PC-3 (cell line): ENCODE measurements at regions not wholly inside any gene's neighbourhood (a gene's known extent, or its start where the extent isn't known, plus 50 kb on each side); places are given as distances from the start of the nearest gene placed in this dataset.

Experiments
- ATAC-seq: fragments of 200-7000 bp; cut with Tn5 transposase; 2 replicates; pipeline ENCODE4 v1.9.1; 2020; ENCODE audit warnings: mild to moderate bottlenecking, moderate library complexity
- BruUV-seq: library from RNA; stranded (reverse); fragments of 400-500 nt; replicated peaks from 2 replicates; lab custom pipeline; 2021; lab: Mats Ljungman, UMichigan
- CTCF ChIA-PET: fragments of 300-600 bp; sonication (Branson Sonifier 250); formaldehyde crosslinking; loops from one replicate; lab custom pipeline; 2022; ENCODE audit warnings: antibody characterized with exemption; lab: Charles Lee
- POLR2A ChIA-PET: fragments of 300-600 bp; sonication (Branson Sonifier 250); formaldehyde crosslinking; loops from one replicate; lab custom pipeline; 2022; ENCODE audit warnings: antibody characterized with exemption; ENCODE audit not compliant: unreplicated experiment; lab: Charles Lee
- DNase-seq: peaks from one replicate; pipeline ENCODE4 v3.0.0-alpha.2; 2015
- H2AFZ ChIP-seq: fragments of 300-600 bp; sonication (generic); 2 replicates; pipeline ENCODE4 v1.6.0; 2016; ENCODE audit warnings: antibody characterized with exemption, low read length
- H3F3A ChIP-seq: fragments of 300-600 bp; sonication (generic); one replicate; pipeline ENCODE4 v1.6.0; 2017; ENCODE audit warnings: antibody characterized with exemption, low read length, control low read depth, mild to moderate bottlenecking; ENCODE audit not compliant: unreplicated experiment
- H3K27ac ChIP-seq: fragments of 300-600 bp; sonication (generic); 2 replicates; pipeline ENCODE4 v1.5.1; 2016; ENCODE audit warnings: mild to moderate bottlenecking, low read length
- H3K27me3 ChIP-seq: fragments of 300-600 bp; sonication (generic); 2 replicates; pipeline ENCODE4 v1.6.1; 2016; ENCODE audit warnings: low read length, mixed read lengths
- H3K36me3 ChIP-seq: fragments of 300-600 bp; sonication (generic); 2 replicates; pipeline ENCODE4 v1.6.1; 2016; ENCODE audit warnings: low read depth, mixed run types, low read length, mixed read lengths
- H3K4me1 ChIP-seq: fragments of 300-600 bp; sonication (generic); 2 replicates; pipeline ENCODE4 v1.5.1; 2016; ENCODE audit warnings: low read length; ENCODE audit not compliant: insufficient read depth
- H3K4me2 ChIP-seq: fragments of 300-600 bp; sonication (generic); 2 replicates; pipeline ENCODE4 v1.6.0; 2016; ENCODE audit warnings: low read length
- H3K4me3 ChIP-seq: fragments of 300-600 bp; sonication (generic); 2 replicates; pipeline ENCODE4 v1.5.1; 2016; ENCODE audit warnings: mild to moderate bottlenecking, low read length, mixed read lengths
- H3K79me2 ChIP-seq: fragments of 300-600 bp; sonication (generic); 2 replicates; pipeline ENCODE4 v1.6.1; 2017; ENCODE audit warnings: low read length, mixed read lengths
- H3K9ac ChIP-seq: fragments of 300-600 bp; sonication (generic); 2 replicates; pipeline ENCODE4 v1.6.0; 2016; ENCODE audit warnings: mild to moderate bottlenecking, low read length
- H3K9me2 ChIP-seq: fragments of 300-600 bp; sonication (generic); replicated peaks from 2 replicates; pipeline ENCODE4 v1.6.1; 2016; ENCODE audit warnings: mixed run types, low read length, mixed read lengths
- H3K9me3 ChIP-seq: fragments of 300-600 bp; sonication (generic); 2 replicates; pipeline ENCODE4 v1.6.1; 2016; ENCODE audit warnings: low read length, mixed read lengths
- H4K20me1 ChIP-seq: fragments of 300-600 bp; sonication (generic); 2 replicates; pipeline ENCODE4 v1.6.1; 2016; ENCODE audit warnings: low read length, mixed read lengths
- EZH2 ChIP-seq: fragments of 300-600 bp; sonication (generic); IDR thresholded peaks from one replicate; pipeline ENCODE4 v1.6.1; 2017; ENCODE audit warnings: antibody characterized with exemption, mild to moderate bottlenecking, low read length; ENCODE audit not compliant: unreplicated experiment
- EZH2phosphoT487 ChIP-seq: fragments of 300-600 bp; sonication (generic); IDR thresholded peaks from 2 replicates; pipeline ENCODE4 v1.6.1; 2018; ENCODE audit warnings: mild to moderate bottlenecking, antibody characterized with exemption, low read length, borderline replicate concordance
- intact Hi-C: fragments of 100-400 bp; cut with micrococcal nuclease; formaldehyde crosslinking; loops from 2 replicates; pipeline ENCODE4 v1.9.0; 2023
- TF ChIP-seq, protein P1 (sequence below): fragments of 300-600 bp; sonication (generic); conservative IDR thresholded peaks from 2 replicates; pipeline ENCODE4 v1.5.1; 2017; ENCODE audit warnings: antibody characterized with exemption, low read depth, mild to moderate bottlenecking, low read length

DNA sequence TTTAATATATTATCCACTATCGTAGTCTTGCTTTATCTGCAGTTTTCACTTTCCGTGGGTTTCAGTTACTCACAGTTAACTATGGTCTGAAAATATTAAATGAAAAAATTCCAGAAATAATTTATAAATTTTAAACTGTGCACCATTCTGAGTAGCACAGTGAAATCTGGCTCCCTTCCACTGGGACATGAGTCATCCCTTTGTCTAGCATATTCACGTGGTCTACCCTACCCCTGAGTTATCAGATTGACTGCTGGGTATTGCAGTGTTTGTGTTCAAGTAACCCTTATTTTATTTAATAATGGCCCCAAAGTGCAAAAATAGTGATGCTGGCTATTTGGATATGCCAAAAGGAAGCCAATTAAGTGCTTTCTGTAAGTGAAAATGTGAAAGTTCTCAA lies 539.5 kb upstream of the AGTR1 start:
- no peaks in the 10 kb centered on the region for H4K20me1 ChIP-seq
- CTCF ChIA-PET, result no interaction called here
- H3F3A ChIP-seq, result no peaks in the 10 kb centered on the region
- POLR2A ChIA-PET, result no interaction called here
- H3K9me2 ChIP-seq, result 0 out of 2 replicates have a peak, but pooled peaks cover 3% of the 10 kb centered on the region
- H3K9ac ChIP-seq, result no peak overlapping the region
- no peaks in the 10 kb centered on the region for H3K27me3 ChIP-seq
- DNase-seq, result peak; percentile 59
- H3K27ac ChIP-seq, result no peak overlapping the region
- TF ChIP-seq EZH2phosphoT487 (no peak), EZH2 (no peak)
- TF ChIP-seq, protein P1, sequence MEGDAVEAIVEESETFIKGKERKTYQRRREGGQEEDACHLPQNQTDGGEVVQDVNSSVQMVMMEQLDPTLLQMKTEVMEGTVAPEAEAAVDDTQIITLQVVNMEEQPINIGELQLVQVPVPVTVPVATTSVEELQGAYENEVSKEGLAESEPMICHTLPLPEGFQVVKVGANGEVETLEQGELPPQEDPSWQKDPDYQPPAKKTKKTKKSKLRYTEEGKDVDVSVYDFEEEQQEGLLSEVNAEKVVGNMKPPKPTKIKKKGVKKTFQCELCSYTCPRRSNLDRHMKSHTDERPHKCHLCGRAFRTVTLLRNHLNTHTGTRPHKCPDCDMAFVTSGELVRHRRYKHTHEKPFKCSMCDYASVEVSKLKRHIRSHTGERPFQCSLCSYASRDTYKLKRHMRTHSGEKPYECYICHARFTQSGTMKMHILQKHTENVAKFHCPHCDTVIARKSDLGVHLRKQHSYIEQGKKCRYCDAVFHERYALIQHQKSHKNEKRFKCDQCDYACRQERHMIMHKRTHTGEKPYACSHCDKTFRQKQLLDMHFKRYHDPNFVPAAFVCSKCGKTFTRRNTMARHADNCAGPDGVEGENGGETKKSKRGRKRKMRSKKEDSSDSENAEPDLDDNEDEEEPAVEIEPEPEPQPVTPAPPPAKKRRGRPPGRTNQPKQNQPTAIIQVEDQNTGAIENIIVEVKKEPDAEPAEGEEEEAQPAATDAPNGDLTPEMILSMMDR, result no peak
- H3K4me1 ChIP-seq, result no peaks in the 10 kb centered on the region
- H3K4me3 ChIP-seq, result no peak overlapping the region
- H2AFZ ChIP-seq, result no peak overlapping the region
- BruUV-seq, result no TSS peak
- no peaks in the 10 kb centered on the region for H3K36me3 ChIP-seq
- no peak overlapping the region for H3K4me2 ChIP-seq
- H3K79me2 ChIP-seq, result no peaks in the 10 kb centered on the region
- ATAC-seq, result peak; percentile 56; the same call in 1 of the 2 replicates
- H3K9me3 ChIP-seq, result no peaks in the 10 kb centered on the region
- intact Hi-C loops, result no loop called here

DNA sequence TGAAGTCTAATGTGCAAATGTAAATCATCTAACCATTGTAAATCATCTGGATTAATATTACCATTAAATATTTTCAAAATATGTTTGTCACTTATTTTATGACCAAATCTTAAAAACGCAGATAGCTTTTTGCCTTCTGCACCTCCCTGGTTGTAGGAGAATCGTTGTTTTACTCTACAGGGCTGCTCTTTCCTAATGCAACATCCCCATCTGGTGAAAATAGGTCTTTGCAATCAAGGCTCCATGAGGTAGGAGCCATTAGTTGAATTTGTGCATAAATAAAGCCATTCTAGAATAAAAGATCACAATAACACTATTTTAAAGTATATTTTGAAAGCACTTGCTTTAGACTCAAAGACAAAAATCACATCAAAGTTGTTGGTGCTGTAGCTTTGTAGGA lies 535.6 kb upstream of the AGTR1 start:
- H3K9ac ChIP-seq, result no peak overlapping the region
- ATAC-seq, result no peak
- BruUV-seq, result no TSS peak
- TF ChIP-seq EZH2, result no peak
- no peak for TF ChIP-seq EZH2phosphoT487
- TF ChIP-seq, protein P1, result peak; percentile 22; the same call in 1 of the 2 replicates
- ChIA-PET CTCF (no interaction called here), POLR2A (no interaction called here)
- H3K4me3 ChIP-seq, result no peak overlapping the region
- H3K4me1 ChIP-seq, result no peaks in the 10 kb centered on the region
- H3K36me3 ChIP-seq, result no peaks in the 10 kb centered on the region
- DNase-seq, result no peak
- H2AFZ ChIP-seq, result no peak overlapping the region
- H3K9me2 ChIP-seq, result 0 out of 2 replicates have a peak, but pooled peaks cover 3% of the 10 kb centered on the region
- H3K9me3 ChIP-seq, result no peaks in the 10 kb centered on the region
- H3K79me2 ChIP-seq, result no peaks in the 10 kb centered on the region
- no peak overlapping the region for H3K27ac ChIP-seq
- no peaks in the 10 kb centered on the region for H3F3A ChIP-seq
- intact Hi-C loops, result no loop called here
- no peaks in the 10 kb centered on the region for H3K27me3 ChIP-seq
- H4K20me1 ChIP-seq, result no peaks in the 10 kb centered on the region
- no peak overlapping the region for H3K4me2 ChIP-seq

DNA sequence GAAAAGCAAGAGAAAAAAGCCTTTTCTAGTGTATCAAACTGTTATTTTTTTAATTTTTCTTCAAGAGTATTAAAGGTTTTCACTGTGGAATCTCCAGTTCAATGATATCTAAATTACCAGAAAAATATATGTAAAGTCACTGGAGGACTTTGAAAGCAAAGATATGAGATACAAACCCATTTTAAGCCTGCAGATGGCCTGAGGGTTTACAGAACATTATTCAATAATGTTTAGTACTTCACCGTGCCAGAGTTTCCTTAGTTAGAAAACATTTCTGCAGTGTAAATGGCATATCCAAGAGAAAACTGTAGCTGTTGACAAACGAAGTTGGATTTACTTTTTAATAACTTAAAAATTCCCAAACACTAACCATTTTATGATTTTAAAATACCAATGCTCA lies 529.4 kb upstream of the AGTR1 start:
- BruUV-seq, result no TSS peak

More for the DNA sequence above, 529.4 kb upstream of the AGTR1 start:
- TF ChIP-seq EZH2, result no peak
- no peak for TF ChIP-seq EZH2phosphoT487
- TF ChIP-seq, protein P1, result no peak
- Histone ChIP-seq H3K27me3 (no peaks in the 10 kb centered on the region), H3K4me2 (no peak overlapping the region), H3K9me2 (no peaks in the 10 kb centered on the region), H3K4me3 (no peak overlapping the region), H3F3A (no peaks in the 10 kb centered on the region), H3K27ac (no peak overlapping the region), H3K79me2 (no peaks in the 10 kb centered on the region), H2AFZ (no peak overlapping the region), H4K20me1 (no peaks in the 10 kb centered on the region), H3K4me1 (no peaks in the 10 kb centered on the region), H3K9ac (no peak overlapping the region), H3K36me3 (no peaks in the 10 kb centered on the region), H3K9me3 (no peaks in the 10 kb centered on the region)
- intact Hi-C loops, result no loop called here
- DNase-seq, result no peak
- ChIA-PET POLR2A (no interaction called here), CTCF (no interaction called here)
- no peak for ATAC-seq
